HCT116 (cell line): ENCODE measurements at regions not wholly inside any gene's neighbourhood (a gene's known extent, or its start where the extent isn't known, plus 50 kb on each side); places are given as distances from the start of the nearest gene placed in this dataset.

Experiments used
- ATAC-seq: fragments of 200-7000 bp; cut with Tn5 transposase; 2 replicates; pipeline ENCODE4 v1.9.1; 2020; ENCODE audit warnings: mild to moderate bottlenecking, moderate library complexity
- BruUV-seq: library from RNA; stranded (reverse); fragments of 400-500 nt; replicated peaks from 2 replicates; lab custom pipeline; 2021; lab: Mats Ljungman, UMichigan
- CTCF ChIA-PET: fragments of 300-600 bp; sonication (Branson Sonifier 250); formaldehyde crosslinking; loops from one replicate; lab custom pipeline; 2021; ENCODE audit warnings: antibody characterized with exemption; lab: Charles Lee
- POLR2A ChIA-PET: fragments of 300-600, 350-600 bp; sonication (Branson Sonifier 250); formaldehyde crosslinking; loops from one replicate; lab custom pipeline; 2021; ENCODE audit warnings: antibody characterized with exemption; lab: Charles Lee
- RAD21 ChIA-PET, 2 experiments: fragments of 300-600 bp; sonication (Branson Sonifier 250); formaldehyde crosslinking; loops; one replicate each; lab custom pipeline; 2023; ENCODE audit warnings: low total read pairs in 2 of 2; ENCODE audit not compliant: uncharacterized antibody in 2 of 2, unreplicated experiment in 2 of 2, low non-redundant PET in 1 of 2; lab: Charles Lee
- DNase-seq: peaks from one replicate; pipeline ENCODE4 v3.0.0-alpha.2; 2010; ENCODE audit warnings: low read depth, low spot score
- H2AFZ ChIP-seq: fragments of 200-600 bp; shearing (Covaris generic), sonication (generic); 2 replicates; pipeline ENCODE4 v1.6.1; 2017; ENCODE audit warnings: low read depth, mixed run types, mixed read lengths, antibody characterized with exemption, low read length; ENCODE audit not compliant: poor library complexity, severe bottlenecking
- H3K27ac ChIP-seq: 2 replicates; pipeline ENCODE4 v1.5.1; 2012; ENCODE audit warnings: low read depth, low read length
- H3K27me3 ChIP-seq: fragments of 200-600 bp; sonication (generic); 2 replicates; pipeline ENCODE4 v1.6.1; 2016; ENCODE audit warnings: mixed run types, low read length, mixed read lengths; ENCODE audit not compliant: insufficient read depth
- H3K36me3 ChIP-seq, 2 experiments: fragments of 200-500 bp in 1 of 2; fragments of 200-600 bp in 1 of 2; sonication (Bioruptor generic) in 1 of 2; sonication (generic) in 1 of 2; 2 replicates each; pipeline versions ENCODE4 v1.5.1 to v1.6.1; 2014 to 2016; ENCODE audit warnings: low read length in 2 of 2, inconsistent platforms in 1 of 2, mixed read lengths in 1 of 2, mixed run types in 1 of 2; ENCODE audit not compliant: insufficient read depth in 2 of 2, control insufficient read depth in 1 of 2
- H3K4me1 ChIP-seq, 2 experiments: fragments of 200-600 bp in 1 of 2; sonication (generic) in 1 of 2; 2 replicates each; pipeline versions ENCODE4 v1.5.1 to v1.6.1; 2012 to 2017; ENCODE audit warnings: low read length in 2 of 2, inconsistent platforms in 1 of 2, mild to moderate bottlenecking in 1 of 2, mixed read lengths in 1 of 2, mixed run types in 1 of 2, moderate library complexity in 1 of 2; ENCODE audit not compliant: insufficient read depth in 2 of 2, control insufficient read depth in 1 of 2
- H3K4me2 ChIP-seq: fragments of 200-600 bp; sonication (generic); 2 replicates; pipeline ENCODE4 v1.6.1; 2017; ENCODE audit warnings: mixed run types, low read length, mixed read lengths
- H3K4me3 ChIP-seq, 2 experiments: fragments of 200-600 bp in 1 of 2; sonication (generic) in 1 of 2; replicated peaks in 1 of 2; 2 replicates each; pipeline ENCODE4 v1.5.1; 2011 to 2016; ENCODE audit warnings: low read length in 2 of 2, control low read depth in 1 of 2, low read depth in 1 of 2, mild to moderate bottlenecking in 1 of 2, mixed read lengths in 1 of 2, mixed run types in 1 of 2
- H3K79me2 ChIP-seq: fragments of 200-600 bp; sonication (generic); 2 replicates; pipeline ENCODE4 v1.6.1; 2017; ENCODE audit warnings: mild to moderate bottlenecking, mixed run types, low read length, moderate library complexity, mixed read lengths; ENCODE audit not compliant: insufficient read depth
- H3K9ac ChIP-seq: fragments of 200-600 bp; sonication (generic); 2 replicates; pipeline ENCODE4 v1.6.1; 2016; ENCODE audit warnings: low read length, mixed read lengths
- H3K9me2 ChIP-seq: fragments of 200-600 bp; sonication (generic), shearing (Covaris generic); 2 replicates; pipeline ENCODE4 v1.6.1; 2017; ENCODE audit warnings: mixed run types, mild to moderate bottlenecking, moderate library complexity; ENCODE audit not compliant: insufficient read depth
- H3K9me3 ChIP-seq, 2 experiments: fragments of 200-500 bp in 1 of 2; fragments of 200-600 bp in 1 of 2; sonication (Bioruptor generic) in 1 of 2; sonication (generic) in 1 of 2; 2 replicates each; pipeline ENCODE4 v1.6.1; 2014 to 2017; ENCODE audit warnings: low read length in 2 of 2, mixed read lengths in 2 of 2, inconsistent platforms in 1 of 2, low read depth in 1 of 2, mild to moderate bottlenecking in 1 of 2, mixed run types in 1 of 2, moderate library complexity in 1 of 2; ENCODE audit not compliant: control insufficient read depth in 1 of 2, insufficient read depth in 1 of 2
- H4K20me1 ChIP-seq: fragments of 200-600 bp; sonication (generic), shearing (Covaris generic); 2 replicates; pipeline ENCODE4 v1.6.1; 2017; ENCODE audit warnings: mixed run types, mild to moderate bottlenecking, moderate library complexity; ENCODE audit not compliant: insufficient read depth
- EGR1 ChIP-seq: IDR thresholded peaks from 2 replicates; pipeline ENCODE4 v1.6.1; 2012; ENCODE audit warnings: low read depth
- EZH2phosphoT487 ChIP-seq: fragments of 200-600 bp; IDR thresholded peaks from 2 replicates; pipeline ENCODE4 v1.6.1; 2018; ENCODE audit warnings: antibody characterized with exemption, borderline replicate concordance
- FOSL1 ChIP-seq: IDR thresholded peaks from 2 replicates; pipeline ENCODE4 v1.6.1; 2012; ENCODE audit warnings: low read depth
- JUND ChIP-seq: IDR thresholded peaks from 2 replicates; pipeline ENCODE4 v1.6.1; 2012
- POLR2A ChIP-seq: IDR thresholded peaks from 2 replicates; pipeline ENCODE4 v1.7.0; 2011; ENCODE audit warnings: borderline replicate concordance; ENCODE audit not compliant: insufficient read depth, insufficient read length; ENCODE audit errors: extremely low read depth
- POLR2AphosphoS5 ChIP-seq: IDR thresholded peaks from 2 replicates; pipeline ENCODE4 v1.6.1; 2011; ENCODE audit warnings: mild to moderate bottlenecking, low read depth, low read length, moderate library complexity
- SP1 ChIP-seq: IDR thresholded peaks from 2 replicates; pipeline ENCODE4 v1.6.1; 2012; ENCODE audit warnings: low read depth
- YY1 ChIP-seq: IDR thresholded peaks from 2 replicates; pipeline ENCODE4 v1.6.1; 2011; ENCODE audit warnings: low read length, low read depth, moderate library complexity, mild to moderate bottlenecking; ENCODE audit not compliant: insufficient replicate concordance; ENCODE audit errors: extremely low read depth
- ZFX ChIP-seq: fragments of 450-650 bp; IDR thresholded peaks from 2 replicates; pipeline ENCODE4 v1.6.1; 2017
- ZNF274 ChIP-seq: fragments of 200-500 bp; sonication (Bioruptor generic); IDR thresholded peaks from 2 replicates; pipeline ENCODE4 v1.6.1; 2014; ENCODE audit warnings: mild to moderate bottlenecking, low read depth, low read length, inconsistent platforms
- intact Hi-C: fragments of 100-400 bp; cut with micrococcal nuclease; formaldehyde crosslinking; loops from 2 replicates; pipeline ENCODE4 v1.10.0; 2022
- TF ChIP-seq, protein P1 (sequence below), 3 experiments: fragments of 200-600 bp in 1 of 3; sonication (generic) in 1 of 3; IDR thresholded peaks in 2 of 3; conservative IDR thresholded peaks in 1 of 3; 2 replicates each; pipeline ENCODE4 v1.5.1; 2012 to 2017; ENCODE audit warnings: low read depth in 2 of 3, low read length in 2 of 3, antibody characterized with exemption in 1 of 3, borderline replicate concordance in 1 of 3, control low read depth in 1 of 3, mild to moderate bottlenecking in 1 of 3, mixed read lengths in 1 of 3, mixed run types in 1 of 3, moderate library complexity in 1 of 3; ENCODE audit not compliant: insufficient read depth in 1 of 3
- TF ChIP-seq, protein P2 (sequence below): IDR thresholded peaks from 2 replicates; pipeline ENCODE4 v1.6.1; 2012; ENCODE audit warnings: low read depth

DNA sequence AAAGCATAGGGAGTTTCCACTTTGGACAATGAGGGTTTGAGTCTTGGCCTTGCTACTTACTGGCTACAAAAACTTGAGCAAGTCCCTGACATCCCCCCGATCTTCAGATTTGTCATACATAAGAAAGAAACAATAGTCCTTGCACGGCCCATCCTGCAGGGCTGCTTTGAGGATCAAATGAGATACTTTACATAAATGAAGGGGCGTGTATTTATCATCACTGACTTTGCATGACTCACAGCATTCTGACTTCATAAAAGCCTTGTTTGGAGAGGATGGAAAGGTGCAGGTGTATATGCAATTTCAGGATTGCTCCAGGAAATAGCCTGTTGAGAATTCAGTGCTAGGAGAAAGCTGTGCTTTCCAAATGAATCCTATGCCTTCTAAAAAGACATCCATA, 465.0 kb upstream of the MAF start (continued):
- TF ChIP-seq, protein P1, sequence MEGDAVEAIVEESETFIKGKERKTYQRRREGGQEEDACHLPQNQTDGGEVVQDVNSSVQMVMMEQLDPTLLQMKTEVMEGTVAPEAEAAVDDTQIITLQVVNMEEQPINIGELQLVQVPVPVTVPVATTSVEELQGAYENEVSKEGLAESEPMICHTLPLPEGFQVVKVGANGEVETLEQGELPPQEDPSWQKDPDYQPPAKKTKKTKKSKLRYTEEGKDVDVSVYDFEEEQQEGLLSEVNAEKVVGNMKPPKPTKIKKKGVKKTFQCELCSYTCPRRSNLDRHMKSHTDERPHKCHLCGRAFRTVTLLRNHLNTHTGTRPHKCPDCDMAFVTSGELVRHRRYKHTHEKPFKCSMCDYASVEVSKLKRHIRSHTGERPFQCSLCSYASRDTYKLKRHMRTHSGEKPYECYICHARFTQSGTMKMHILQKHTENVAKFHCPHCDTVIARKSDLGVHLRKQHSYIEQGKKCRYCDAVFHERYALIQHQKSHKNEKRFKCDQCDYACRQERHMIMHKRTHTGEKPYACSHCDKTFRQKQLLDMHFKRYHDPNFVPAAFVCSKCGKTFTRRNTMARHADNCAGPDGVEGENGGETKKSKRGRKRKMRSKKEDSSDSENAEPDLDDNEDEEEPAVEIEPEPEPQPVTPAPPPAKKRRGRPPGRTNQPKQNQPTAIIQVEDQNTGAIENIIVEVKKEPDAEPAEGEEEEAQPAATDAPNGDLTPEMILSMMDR (IDR thresholded peaks at IDR 0.05 in 2 of 3, conservative IDR thresholded peaks at IDR 0.05 in 1 of 3; ENCODE audit: borderline replicate concordance in 1 of 3, insufficient read depth in 1 of 3, low read depth in 2 of 3, low read length in 2 of 3): no peak
- TF ChIP-seq EZH2phosphoT487 (no peak), SP1 (no peak), JUND (no peak)
- TF ChIP-seq, protein P2, sequence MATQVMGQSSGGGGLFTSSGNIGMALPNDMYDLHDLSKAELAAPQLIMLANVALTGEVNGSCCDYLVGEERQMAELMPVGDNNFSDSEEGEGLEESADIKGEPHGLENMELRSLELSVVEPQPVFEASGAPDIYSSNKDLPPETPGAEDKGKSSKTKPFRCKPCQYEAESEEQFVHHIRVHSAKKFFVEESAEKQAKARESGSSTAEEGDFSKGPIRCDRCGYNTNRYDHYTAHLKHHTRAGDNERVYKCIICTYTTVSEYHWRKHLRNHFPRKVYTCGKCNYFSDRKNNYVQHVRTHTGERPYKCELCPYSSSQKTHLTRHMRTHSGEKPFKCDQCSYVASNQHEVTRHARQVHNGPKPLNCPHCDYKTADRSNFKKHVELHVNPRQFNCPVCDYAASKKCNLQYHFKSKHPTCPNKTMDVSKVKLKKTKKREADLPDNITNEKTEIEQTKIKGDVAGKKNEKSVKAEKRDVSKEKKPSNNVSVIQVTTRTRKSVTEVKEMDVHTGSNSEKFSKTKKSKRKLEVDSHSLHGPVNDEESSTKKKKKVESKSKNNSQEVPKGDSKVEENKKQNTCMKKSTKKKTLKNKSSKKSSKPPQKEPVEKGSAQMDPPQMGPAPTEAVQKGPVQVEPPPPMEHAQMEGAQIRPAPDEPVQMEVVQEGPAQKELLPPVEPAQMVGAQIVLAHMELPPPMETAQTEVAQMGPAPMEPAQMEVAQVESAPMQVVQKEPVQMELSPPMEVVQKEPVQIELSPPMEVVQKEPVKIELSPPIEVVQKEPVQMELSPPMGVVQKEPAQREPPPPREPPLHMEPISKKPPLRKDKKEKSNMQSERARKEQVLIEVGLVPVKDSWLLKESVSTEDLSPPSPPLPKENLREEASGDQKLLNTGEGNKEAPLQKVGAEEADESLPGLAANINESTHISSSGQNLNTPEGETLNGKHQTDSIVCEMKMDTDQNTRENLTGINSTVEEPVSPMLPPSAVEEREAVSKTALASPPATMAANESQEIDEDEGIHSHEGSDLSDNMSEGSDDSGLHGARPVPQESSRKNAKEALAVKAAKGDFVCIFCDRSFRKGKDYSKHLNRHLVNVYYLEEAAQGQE: no peak

DNA sequence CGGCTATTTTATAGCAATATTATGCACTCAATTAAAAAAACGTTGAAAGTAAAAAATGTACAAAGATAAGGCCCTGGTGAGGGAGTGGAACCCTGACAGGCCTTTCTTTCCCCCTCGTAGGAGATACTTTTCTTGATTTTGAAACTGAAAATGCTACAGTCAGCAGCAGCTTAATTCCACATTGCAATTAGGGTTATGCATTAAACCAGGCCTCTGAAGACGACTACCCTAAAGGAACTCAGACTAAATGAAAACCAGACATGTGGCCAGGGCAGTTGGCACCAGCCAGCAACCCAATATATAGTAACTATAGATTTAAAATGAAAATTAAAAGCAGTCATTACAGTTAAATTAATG, 463.2 kb upstream of the MAF start:
- Histone ChIP-seq H3K9me2 (no peaks in the 10 kb centered on the region), H3K9ac (no peak overlapping the region), H3K27ac (no peak overlapping the region), H3K9me3 (peaks cover 40 to 57% of the 10 kb centered on the region in 2 experiments; a peak in 2 of 4 replicates), H3K36me3 (no peaks in the 10 kb centered on the region), H3K4me2 (no peak overlapping the region), H3K4me1 (no peaks in the 10 kb centered on the region), H3K4me3 (no peak overlapping the region), H3K27me3 (no peaks in the 10 kb centered on the region), H2AFZ (no peak overlapping the region), H3K79me2 (no peaks in the 10 kb centered on the region), H4K20me1 (no peaks in the 10 kb centered on the region)
- RAD21 ChIA-PET: no interaction called here
- DNase-seq (no peak), ATAC-seq (no peak)
- BruUV-seq: no TSS peak
- TF ChIP-seq ZFX (no peak), POLR2A (no peak), YY1 (no peak), POLR2AphosphoS5 (no peak), EGR1 (no peak), FOSL1 (no peak), ZNF274 (no peak)
- CTCF ChIA-PET: no interaction called here
- intact Hi-C loops: no loop called here
- POLR2A ChIA-PET: no interaction called here
